ENCODE measurements at regions not wholly inside any gene's neighbourhood (a gene's known extent, or its start where the extent isn't known, plus 50 kb on each side); places are given as distances from the start of the nearest gene placed in this dataset.

GRCh38 chr5:30839956-30840355 lies 353.5 kb upstream of the CDH6 start:
- no peak for TF ChIP-seq CHD2 (IDR thresholded peaks at IDR 0.05; ENCODE audit: low read length, partially characterized antibody)
- TF ChIP-seq SIN3A (IDR thresholded peaks at IDR 0.05; ENCODE audit: borderline replicate concordance, low read depth, low read length): no peak
- no peak for TF ChIP-seq POLR2AphosphoS5 (IDR thresholded peaks at IDR 0.05; ENCODE audit: low read depth, low read length)

All from SK-N-SH (cell line).